Stomach (tissue), 8 donors: ENCODE measurements at regions not wholly inside any gene's neighbourhood (a gene's known extent, or its start where the extent isn't known, plus 50 kb on each side); places are given as distances from the start of the nearest gene placed in this dataset.

Source experiments
- DNase-seq, 2 donors: peaks; one replicate each; pipeline versions ENCODE4 v3.0.0 to v3.0.0-alpha.2; 2013 to 2019
- H3K27ac ChIP-seq, 5 donors: fragments of 200-600 bp in 4 of 5; sonication (generic) in 4 of 5; one replicate each; pipeline ENCODE4 v1.5.1; 2013 to 2019; ENCODE audit warnings: mild to moderate bottlenecking in 1 of 5, moderate library complexity in 1 of 5
- H3K27me3 ChIP-seq, 3 donors: fragments of 200-600 bp; sonication (generic); one replicate each; pipeline ENCODE4 v1.5.1; 2017 to 2019; ENCODE audit warnings: mixed run types in 1 of 3
- H3K36me3 ChIP-seq, 4 donors: fragments of 200-600 bp; sonication (generic); 1 replicate in 3 of 4; 2 replicates in 1 of 4; pipeline ENCODE4 v1.5.1; 2016 to 2019
- H3K4me1 ChIP-seq, 4 donors: fragments of 200-600 bp; sonication (generic); one replicate each; pipeline ENCODE4 v1.5.1; 2016 to 2019
- H3K4me3 ChIP-seq, 4 donors: fragments of 200-600 bp; sonication (generic) in 3 of 4; one replicate each; pipeline ENCODE4 v1.5.1; 2016 to 2019; ENCODE audit warnings: mild to moderate bottlenecking in 1 of 4
- H3K9me3 ChIP-seq, 4 donors: fragments of 200-600 bp; sonication (generic); one replicate each; pipeline ENCODE4 v1.5.1; 2016 to 2019
- EP300 ChIP-seq: sonication (generic); formaldehyde crosslinking; IDR thresholded peaks from one replicate; pipeline ENCODE4 v1.6.1; 2017; ENCODE audit warnings: antibody characterized with exemption
- POLR2A ChIP-seq, 4 donors: fragments of 450-650 bp; IDR thresholded peaks; one replicate each; pipeline ENCODE4 v1.6.1; 2016; ENCODE audit warnings: antibody characterized with exemption in 4 of 4, control low read depth in 2 of 4, mild to moderate bottlenecking in 1 of 4, moderate library complexity in 1 of 4
- POLR2AphosphoS5 ChIP-seq, 3 donors: sonication (generic); formaldehyde crosslinking; IDR thresholded peaks; one replicate each; pipeline ENCODE4 v1.6.1; 2016; ENCODE audit warnings: antibody characterized with exemption in 3 of 3
- WGBS, 5 donors: extraction: QIAGEN DNeasy Blood & Tissue Kit in 3 of 5; methylation state at CpG; one replicate each; pipeline versions ENCODE4 v1.1.5 to v1.1.7; 2013 to 2018; 5-methylcytosine and 5-hydroxymethylcytosine counted together
- intact Hi-C: fragments of 100-400 bp; cut with DNase I; formaldehyde crosslinking; loops from one replicate; pipeline ENCODE4 v1.15.1; 2023; ENCODE audit warnings: low total_unique reads
- TF ChIP-seq, protein P1 (sequence below), 7 experiments: fragments of 450-650 bp in 4 of 7; fragments of 200-600 bp in 3 of 7; sonication (generic) in 3 of 7; IDR thresholded peaks; one replicate each; pipeline ENCODE4 v1.5.1; 2016 to 2019; ENCODE audit warnings: antibody characterized with exemption in 7 of 7, control low read depth in 2 of 7, mild to moderate bottlenecking in 1 of 7
- donor health status: healthy with polysubstance abuse.
- donor health status: Bipolar disorder and iron deficiency.
- donor health status: healthy.

- intact Hi-C loops: no loop called here
- TF ChIP-seq, protein P1, sequence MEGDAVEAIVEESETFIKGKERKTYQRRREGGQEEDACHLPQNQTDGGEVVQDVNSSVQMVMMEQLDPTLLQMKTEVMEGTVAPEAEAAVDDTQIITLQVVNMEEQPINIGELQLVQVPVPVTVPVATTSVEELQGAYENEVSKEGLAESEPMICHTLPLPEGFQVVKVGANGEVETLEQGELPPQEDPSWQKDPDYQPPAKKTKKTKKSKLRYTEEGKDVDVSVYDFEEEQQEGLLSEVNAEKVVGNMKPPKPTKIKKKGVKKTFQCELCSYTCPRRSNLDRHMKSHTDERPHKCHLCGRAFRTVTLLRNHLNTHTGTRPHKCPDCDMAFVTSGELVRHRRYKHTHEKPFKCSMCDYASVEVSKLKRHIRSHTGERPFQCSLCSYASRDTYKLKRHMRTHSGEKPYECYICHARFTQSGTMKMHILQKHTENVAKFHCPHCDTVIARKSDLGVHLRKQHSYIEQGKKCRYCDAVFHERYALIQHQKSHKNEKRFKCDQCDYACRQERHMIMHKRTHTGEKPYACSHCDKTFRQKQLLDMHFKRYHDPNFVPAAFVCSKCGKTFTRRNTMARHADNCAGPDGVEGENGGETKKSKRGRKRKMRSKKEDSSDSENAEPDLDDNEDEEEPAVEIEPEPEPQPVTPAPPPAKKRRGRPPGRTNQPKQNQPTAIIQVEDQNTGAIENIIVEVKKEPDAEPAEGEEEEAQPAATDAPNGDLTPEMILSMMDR (IDR thresholded peaks at IDR 0.05): no peak
- TF ChIP-seq POLR2A (IDR thresholded peaks at IDR 0.05) (no peak), POLR2AphosphoS5 (IDR thresholded peaks at IDR 0.05) (no peak), EP300 (no peak)
- 75 to 81% (median 78%) methylated on average over 7 of the region's 7 CpGs for WGBS, 5 donors
- Histone ChIP-seq H3K9me3 (peaks cover 11 to 27% (median 25%) of the 10 kb centered on the region in 4 donors), H3K27me3 (peaks cover 0 to 55% (median 7%) of the 10 kb centered on the region in 3 donors), H3K4me3 (no peak overlapping the region), H3K36me3 (no peaks in the 10 kb centered on the region), H3K4me1 (peaks cover 14 to 20% (median 19%) of the 10 kb centered on the region in 4 donors), H3K27ac (no peak overlapping the region)
- no peak for DNase-seq
These were observed 72.7 kb upstream of the TTC34 start for GRCh38 chr1:2874207-2874606.

DNA sequence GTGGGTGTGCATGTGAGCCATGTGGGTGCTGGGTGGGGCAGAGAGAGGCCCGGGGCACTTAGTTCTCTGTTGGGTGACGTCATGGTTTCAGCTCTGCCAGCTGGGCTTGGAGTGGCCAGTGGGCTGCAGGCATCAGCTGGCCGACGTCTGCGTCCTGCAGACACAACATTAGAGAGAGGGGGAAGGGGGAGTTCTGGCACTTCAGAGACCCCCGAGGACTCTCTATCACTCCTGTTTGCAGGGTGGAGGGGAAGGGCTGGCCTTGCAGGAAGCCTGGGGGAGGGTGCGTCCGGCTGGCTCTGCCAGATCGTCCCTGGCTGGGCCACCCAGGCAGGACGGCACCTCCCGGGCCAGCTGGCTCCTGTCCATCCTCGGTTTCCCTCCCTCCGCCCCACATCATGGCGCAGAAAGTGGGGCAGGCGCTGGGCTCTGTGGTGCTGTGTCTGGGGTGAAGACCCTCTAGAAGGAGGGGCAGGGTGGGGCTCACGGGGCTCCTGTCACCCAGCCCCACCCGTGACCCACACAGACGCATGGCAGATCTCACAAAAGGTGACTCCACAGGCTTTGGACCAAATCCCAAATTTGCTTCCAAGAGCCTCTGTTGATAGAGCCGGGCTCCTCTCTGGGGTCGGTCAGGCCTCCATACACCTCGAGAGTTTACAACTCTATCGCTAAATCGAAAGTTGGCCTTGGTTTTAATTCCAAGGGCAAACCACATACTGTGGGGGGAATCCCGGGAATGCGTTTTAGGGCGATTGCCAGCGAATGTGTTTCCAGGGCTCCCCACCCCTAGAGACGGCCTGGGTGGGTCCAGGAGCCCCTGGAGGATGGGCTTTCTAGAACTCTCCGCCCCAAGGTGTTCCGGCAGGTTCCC lies 73.4 kb upstream of the TTC34 start:
- 29 to 50% (median 44%) methylated on average over 18 to 30 of the region's 30 CpGs for WGBS, 5 donors
- H3K4me1 ChIP-seq: peaks cover 14 to 20% (median 19%) of the 10 kb centered on the region in 4 donors
- intact Hi-C loops: no loop called here
- H3K27ac ChIP-seq: no peak overlapping the region
- peak overlapping the region; percentile 11 to 23 (median 15) for H3K4me3 ChIP-seq
- no peak for TF ChIP-seq EP300
- TF ChIP-seq POLR2A (IDR thresholded peaks at IDR 0.05): no peak
- TF ChIP-seq POLR2AphosphoS5 (IDR thresholded peaks at IDR 0.05): no peak
- TF ChIP-seq, protein P1 (IDR thresholded peaks at IDR 0.05): no peak
- H3K9me3 ChIP-seq: peaks cover 11 to 27% (median 25%) of the 10 kb centered on the region in 4 donors
- H3K27me3 ChIP-seq: peaks cover 0 to 55% (median 7%) of the 10 kb centered on the region in 3 donors
- DNase-seq: peak in 1 of 2 donors; percentile 64
- H3K36me3 ChIP-seq: no peaks in the 10 kb centered on the region

DNA sequence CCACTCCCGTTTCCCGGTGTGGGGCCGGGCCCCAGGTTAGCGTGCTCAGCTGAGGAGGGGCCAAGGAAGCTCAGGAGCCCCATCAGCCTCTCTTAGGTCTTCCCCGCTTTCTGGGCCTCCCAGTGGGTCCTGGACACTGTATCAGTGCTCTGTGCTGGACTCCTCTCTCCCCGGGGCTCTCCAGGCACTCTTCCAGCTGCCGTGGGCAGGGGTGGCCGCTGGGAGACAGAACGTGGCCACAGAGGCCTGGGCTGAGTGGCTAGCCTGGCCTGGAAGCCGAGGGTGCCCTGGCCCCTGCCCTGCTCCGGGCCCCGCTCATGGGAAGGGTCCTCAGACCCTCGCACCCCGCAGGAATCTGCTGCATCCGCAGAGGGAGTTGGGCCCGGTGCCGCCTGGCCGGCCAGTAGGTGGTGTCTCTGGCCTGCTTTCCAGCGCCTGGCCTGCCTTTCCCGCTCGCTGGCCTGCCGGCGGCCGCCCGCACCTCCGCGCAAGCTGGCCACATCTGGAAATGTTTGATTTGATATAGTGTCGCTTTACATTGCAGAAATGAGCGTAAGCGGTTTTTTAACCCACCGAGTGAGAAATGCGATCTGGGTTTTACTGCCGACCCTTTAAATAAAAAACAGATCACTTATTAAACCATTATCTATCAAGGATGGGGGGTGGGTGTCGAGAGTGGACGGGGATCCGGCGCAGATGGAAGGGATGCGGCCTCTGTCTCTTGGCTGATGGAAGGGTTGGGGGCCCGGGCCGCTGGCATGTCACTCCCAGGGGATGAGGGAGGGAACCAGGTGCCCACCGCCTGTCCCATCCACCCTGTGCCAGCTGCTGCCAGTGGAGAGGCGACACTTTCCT lies 74.4 kb upstream of the TTC34 start:
- H3K4me3 ChIP-seq: no peak overlapping the region
- H3K27me3 ChIP-seq: peaks cover 0 to 56% (median 7%) of the 10 kb centered on the region in 3 donors
- peak; percentile 41 to 84 for DNase-seq
- 36 to 48% (median 43%) methylated on average over 26 to 42 of the region's 42 CpGs for WGBS, 5 donors
- intact Hi-C loops: no loop called here
- peaks cover 9 to 17% (median 15%) of the 10 kb centered on the region in 4 donors for H3K9me3 ChIP-seq
- TF ChIP-seq POLR2AphosphoS5 (IDR thresholded peaks at IDR 0.05) (no peak), EP300 (no peak), POLR2A (IDR thresholded peaks at IDR 0.05) (no peak)
- TF ChIP-seq, protein P1 (IDR thresholded peaks at IDR 0.05): peak in 5 of 7 experiments; percentile 18 to 40 (median 28)
- H3K4me1 ChIP-seq: peaks cover 14 to 20% (median 19%) of the 10 kb centered on the region in 4 donors
- no peaks in the 10 kb centered on the region for H3K36me3 ChIP-seq
- H3K27ac ChIP-seq: no peak overlapping the region

GRCh38 chr1:2876846-2877245 lies 75.4 kb upstream of the TTC34 start:
- Histone ChIP-seq H3K27ac (no peak overlapping the region), H3K4me1 (peaks cover 14 to 20% (median 19%) of the 10 kb centered on the region in 4 donors), H3K36me3 (no peaks in the 10 kb centered on the region), H3K27me3 (peaks cover 0 to 63% (median 7%) of the 10 kb centered on the region in 3 donors), H3K9me3 (peaks cover 0 to 8% (median 6%) of the 10 kb centered on the region in 4 donors), H3K4me3 (no peak overlapping the region)
- TF ChIP-seq EP300 (no peak), POLR2AphosphoS5 (IDR thresholded peaks at IDR 0.05) (no peak), POLR2A (IDR thresholded peaks at IDR 0.05) (no peak)
- TF ChIP-seq, protein P1 (IDR thresholded peaks at IDR 0.05): no peak
- intact Hi-C loops: no loop called here
- no peak for DNase-seq
- 88 to 93% (median 90%) methylated on average over 17 to 18 of the region's 18 CpGs for WGBS, 5 donors
